GM19324 (cell line): ENCODE measurements at regions not wholly inside any gene's neighbourhood (a gene's known extent, or its start where the extent isn't known, plus 50 kb on each side); places are given as distances from the start of the nearest gene placed in this dataset.
"Not testable (repeated sequence)": the region's sequence is repeated elsewhere in the genome, so short reads cannot be mapped to it uniquely, and the experiment has no call there.

Experiments used
- ATAC-seq: cut with Tn5 transposase; IDR thresholded peaks from one replicate; pipeline ENCODE4 v1.9.1; 2021; ENCODE audit warnings: mild to moderate bottlenecking, moderate library complexity; ENCODE audit not compliant: unreplicated experiment, low FRiP score

DNA sequence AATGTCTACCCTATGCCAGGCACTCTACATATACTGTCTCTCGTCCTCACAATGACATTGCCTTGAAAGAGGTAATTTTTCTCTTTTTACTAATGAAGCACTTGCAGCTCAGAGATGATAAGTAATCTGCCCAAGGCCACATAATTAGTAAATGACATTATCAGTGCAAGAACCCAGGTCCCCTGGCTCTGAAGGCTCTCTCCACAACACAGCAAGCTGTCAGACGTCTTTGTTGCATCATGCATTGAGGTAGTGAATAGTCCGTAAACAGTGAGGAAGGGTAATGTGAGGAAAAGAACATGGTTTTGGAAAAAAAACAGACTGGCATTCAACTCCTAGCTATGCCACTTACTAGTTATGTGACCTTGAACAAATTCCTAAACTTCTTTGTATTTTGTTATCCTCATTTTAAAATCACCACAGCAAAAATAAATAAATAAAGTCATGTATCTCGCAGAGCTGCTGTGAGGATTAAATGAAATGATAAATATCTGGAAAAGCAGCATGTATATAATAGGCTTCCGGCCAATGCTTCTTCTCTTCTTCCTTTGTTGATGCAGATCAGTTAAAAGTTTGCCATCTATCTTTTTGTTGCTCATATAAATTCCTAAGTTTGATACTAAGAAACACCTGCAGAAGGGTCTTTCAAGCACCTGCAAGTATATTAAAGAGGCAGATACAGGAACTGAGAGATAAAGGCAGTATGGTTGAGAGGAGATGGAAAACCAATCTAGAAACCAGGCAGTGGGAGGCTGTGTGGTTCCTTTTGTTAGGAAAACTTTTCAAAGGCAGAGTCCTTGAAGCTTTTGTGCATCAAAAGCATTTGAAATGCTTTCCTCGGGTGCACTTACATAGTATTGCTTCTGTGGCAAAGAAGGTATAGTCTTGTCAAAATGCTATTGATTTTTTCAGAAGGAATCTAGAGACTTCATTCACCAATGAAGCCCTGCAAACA, 82.8 kb downstream of the BTG1 start:
- no peak for ATAC-seq

DNA sequence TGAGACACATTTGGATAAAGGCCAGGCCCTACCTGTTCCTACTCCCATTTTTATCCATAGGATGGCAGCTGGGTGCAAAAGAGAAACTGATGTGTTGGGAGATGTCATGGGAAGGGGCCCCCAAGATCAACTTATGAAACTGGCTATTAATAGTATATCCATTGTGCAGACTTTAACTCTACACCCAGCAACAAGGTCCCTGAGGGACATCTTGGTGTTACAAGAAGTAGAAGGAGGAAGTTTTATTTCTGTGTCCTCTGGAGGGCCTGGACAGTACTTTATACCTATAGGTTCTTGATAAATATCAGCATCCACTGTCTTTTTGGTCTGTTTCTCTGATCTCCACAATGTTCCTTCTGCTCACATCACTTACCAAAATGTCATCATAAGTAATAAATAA, 84.6 kb downstream of the BTG1 start:
- no peak for ATAC-seq

DNA sequence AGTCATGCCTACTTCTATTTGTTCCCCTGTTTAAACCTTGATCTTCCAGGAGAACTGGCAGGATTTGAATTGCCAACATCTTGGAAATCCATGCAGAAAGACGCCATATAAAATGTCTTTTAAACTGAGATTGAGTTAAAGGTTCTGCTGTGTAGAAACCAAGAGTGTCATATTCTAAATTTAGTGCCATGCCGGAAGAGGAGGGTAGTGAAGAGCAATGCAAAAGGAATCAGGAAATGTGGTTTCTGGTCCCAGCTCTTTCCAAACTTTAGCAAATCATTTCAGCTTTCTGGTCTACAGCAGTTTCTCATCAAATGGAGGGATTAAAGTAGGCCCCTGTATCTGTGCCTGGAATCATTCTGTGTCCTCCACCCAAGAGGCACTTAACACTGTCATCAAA, 85.7 kb downstream of the BTG1 start:
- no peak for ATAC-seq

DNA sequence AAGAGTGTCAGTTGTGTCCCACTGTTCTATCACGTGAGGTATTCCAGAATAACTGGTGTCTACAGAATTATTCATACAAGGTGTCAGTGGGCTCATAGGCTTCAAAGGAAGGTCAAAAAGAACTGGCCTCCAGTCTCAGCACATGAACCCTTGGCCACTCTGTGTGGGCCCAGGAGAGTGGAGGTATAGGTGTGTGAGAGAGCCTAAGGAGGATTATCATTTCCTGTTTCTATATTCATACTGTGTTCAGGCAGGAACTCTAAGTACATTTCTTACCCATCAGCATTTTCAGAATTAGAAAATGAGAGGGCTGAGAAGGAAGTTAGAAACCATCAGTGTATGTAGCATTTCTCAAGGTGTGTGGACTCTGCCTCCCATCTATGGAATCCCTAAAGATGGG, 87.0 kb downstream of the BTG1 start:
- no peak for ATAC-seq

DNA sequence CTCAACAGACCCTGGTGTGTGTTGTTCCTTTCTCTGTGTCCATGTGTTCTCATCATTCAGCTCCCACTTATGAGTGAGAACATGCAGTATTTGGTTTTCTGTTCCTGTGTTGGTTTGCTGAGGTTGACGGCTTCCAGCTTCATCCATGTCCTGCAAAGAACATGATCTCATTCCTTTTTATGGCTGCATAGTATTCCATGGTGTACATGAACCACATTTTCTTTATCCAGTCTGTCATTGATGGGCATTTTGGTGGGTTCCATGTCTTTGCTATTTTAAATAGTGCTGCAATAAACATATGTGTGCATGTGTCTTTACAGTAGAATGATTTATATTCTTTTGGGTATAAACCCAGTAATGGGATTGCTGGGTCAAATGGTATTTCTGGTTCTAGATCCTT, 88.9 kb downstream of the BTG1 start:
- not testable (repeated sequence) for ATAC-seq

DNA sequence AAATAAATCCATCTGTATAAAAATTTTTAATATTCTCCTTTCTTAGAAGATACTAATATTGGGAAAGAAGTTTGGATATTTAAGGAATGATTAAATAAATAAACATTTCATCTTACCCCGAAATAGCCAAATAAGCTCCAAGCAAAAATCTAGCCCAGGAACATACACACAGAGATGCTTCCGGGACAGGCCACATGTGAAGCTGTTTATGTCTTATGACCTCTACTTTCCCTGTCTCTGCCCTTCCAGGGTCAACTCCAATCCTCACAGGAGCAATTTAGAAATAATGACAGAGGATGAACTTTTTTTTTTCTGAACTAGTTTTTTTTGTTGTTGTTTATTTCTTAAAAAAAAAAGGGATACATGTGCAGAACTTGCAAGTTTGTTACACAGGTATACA, 89.4 kb downstream of the BTG1 start:
- ATAC-seq: no peak

DNA sequence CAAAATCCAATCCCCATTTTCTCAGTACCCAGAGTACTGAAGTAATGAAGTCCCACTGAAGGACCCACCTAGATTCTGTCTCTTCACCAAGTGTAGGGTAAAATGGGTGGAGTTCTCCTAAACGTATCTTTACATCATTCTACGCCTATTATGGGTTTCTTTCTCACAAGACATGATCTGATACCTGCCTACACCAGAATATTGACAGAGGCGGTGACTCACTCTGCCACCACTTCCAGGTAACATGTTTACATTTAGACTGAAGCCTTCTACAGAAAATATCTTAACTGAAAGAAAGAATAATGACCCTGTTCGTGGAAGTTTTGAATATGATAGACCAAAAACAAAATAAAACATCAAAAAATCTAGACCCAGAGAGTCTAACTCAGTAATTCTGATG, 89.8 kb downstream of the BTG1 start:
- no peak for ATAC-seq

DNA sequence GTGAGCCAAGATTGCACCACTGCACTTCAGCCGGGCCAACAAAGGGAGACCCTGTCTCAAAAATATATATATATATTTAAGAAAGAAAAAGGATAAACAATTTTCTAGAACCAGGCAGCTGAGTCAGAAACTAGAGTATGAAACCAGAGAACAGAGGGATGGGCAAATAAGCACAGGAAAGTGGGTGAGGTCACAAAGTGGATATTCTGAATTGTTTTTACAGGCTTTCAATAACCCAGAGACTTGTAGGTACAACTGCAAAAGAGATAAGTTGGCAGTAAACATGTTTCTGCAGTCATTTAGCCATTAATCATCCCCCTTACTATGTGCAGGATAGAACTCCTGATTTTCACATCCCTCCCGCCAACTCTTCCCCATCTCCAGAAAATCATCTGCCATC, 94.2 kb downstream of the BTG1 start:
- no peak for ATAC-seq

DNA sequence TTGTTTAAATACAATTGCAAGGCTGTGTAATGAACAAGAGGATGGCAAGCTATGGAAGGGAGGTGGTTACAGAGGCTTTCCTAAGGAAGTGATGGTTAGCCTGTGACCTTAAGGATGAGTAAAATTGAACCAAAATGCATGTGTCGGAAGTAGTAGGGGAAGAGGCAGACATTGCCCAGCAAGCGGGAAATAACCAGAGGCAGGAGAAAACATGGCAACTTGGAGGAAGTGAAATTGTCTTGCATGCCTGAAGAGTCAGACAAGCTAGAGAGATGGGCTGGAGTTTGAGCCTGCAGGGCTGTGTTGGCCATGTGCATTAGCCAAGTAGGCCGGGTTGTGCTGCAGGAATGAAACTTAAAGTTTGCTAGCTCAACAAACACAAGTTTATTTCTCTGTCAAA, 96.2 kb downstream of the BTG1 start:
- peak; percentile 69 for ATAC-seq

DNA sequence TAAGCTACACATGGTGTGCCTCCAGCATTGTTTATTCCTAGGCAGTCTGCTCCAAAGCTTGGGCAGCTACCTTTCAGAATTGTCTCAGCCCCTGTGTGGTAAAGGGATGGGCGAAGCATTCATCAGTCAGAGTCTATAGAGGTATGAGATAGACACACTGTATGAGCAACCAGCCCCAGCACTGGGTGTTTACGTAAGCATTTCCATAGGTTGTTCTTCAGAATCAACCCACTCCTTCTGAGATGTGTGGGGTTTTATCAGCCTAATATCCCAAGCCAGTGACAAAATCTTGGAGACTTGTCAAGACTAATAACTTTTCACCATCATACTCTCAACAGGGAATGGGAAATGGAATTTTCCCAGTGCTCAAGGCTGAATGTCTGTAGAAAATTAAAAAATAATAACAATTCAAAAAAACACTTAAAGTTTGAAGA, 98.2 kb downstream of the BTG1 start:
- ATAC-seq: no peak

DNA sequence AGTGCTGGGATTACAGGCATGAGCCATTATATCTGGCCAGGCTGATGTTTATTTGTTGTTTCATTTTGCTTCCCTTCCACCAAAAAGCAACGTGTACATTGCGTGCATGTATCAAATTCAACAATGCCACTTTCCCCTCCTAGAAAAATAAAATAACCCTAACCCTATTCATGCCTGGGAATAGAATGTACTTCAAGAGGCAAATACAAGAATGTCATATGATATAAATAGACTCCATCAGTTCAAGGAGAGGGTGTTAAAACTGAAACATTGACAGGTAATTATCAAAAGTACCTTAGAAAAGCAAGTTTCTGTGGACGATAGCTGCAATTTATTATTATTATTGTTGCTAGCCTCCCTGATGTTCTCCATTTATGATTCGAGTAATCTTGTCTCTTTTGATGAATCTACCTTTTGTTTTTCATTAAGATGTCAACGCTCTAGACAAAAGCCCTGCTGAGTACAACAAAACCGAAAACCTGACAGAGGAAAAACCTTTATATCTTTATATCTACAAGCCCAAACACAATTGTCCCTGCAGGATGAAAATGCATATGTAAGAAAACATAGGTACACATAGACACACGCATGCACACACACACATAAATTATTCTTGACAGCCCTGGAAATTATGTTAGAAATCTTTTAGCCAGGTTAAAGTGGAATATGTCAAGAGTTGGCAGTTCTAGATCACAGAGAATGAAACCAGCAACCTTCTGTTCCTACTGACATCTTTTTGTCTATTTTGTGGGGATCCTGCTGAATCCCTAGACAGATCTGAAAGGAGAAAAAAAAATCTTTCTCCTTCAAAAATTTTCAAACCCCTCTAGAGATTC, 98.9 kb downstream of the BTG1 start:
- ATAC-seq: no peak

DNA sequence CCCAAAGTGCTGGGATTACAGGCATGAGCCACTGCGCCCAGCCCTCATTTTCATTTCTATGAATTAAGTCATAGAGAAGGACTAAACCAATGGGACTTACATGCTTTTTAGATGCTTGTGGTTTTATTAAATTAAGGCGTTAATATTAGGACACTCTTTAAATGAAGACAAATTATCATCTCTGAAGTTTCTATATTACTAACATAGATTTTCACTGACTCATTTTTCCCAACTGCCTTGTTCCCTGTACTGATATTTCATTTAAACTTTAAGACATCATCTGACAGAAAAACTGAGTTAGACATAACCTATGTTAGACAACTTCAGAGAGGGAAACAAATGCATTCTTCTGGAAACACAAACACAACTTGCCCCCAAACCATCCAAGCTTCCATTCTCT, 99.8 kb downstream of the BTG1 start:
- ATAC-seq: no peak

DNA sequence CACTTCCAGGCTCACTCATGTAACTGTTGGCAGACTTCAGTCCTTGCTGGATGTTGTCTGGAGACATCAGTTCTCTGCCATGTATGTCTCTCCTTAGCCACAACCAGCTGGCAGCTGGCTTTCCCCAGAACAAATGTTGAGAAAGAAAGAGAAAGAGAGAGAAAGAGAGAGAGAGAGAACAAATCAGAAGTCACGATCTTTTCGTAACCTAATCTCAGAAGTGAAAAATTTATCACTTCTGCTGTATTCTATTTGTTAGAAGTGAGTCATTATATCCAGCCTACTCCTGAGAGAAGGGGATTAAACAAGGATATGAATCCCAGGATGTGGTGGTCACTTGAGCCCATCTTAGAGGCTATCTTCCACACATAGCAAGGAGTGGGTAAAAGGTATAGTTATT, 101.2 kb downstream of the BTG1 start:
- ATAC-seq: no peak

DNA sequence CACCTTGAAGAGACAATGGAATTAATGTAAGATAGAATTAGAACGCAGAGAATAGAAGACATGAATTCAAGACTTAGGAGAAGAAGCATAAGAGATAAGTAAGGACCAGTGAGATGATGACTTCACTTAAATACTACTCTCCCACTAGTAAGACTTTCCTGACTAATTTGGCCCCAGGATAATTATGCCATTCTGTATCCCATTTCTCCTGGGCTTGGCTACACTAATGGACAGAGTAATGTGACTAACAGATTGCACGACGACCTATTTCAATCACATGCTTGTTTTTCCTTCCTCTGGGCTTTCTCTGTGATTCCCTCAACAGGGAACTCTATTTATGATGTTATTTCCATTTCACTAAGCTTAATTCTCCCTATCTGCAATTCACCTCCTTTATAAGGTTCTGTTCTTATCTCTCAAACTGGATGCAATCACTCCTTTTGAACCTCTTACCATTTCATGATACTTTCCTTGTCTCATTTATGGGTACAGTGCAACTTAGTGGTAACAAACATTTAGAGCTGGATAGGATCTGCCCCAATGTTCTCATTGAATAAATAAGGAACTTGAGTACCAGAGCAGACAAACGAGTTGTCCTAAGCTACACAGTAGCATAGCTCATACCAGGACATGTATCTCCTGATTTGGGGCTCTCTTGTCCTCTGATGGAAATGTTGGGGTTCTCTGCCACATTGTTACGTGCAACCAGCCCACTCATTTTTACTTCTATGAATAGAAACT, 102.7 kb downstream of the BTG1 start:
- ATAC-seq: no peak

DNA sequence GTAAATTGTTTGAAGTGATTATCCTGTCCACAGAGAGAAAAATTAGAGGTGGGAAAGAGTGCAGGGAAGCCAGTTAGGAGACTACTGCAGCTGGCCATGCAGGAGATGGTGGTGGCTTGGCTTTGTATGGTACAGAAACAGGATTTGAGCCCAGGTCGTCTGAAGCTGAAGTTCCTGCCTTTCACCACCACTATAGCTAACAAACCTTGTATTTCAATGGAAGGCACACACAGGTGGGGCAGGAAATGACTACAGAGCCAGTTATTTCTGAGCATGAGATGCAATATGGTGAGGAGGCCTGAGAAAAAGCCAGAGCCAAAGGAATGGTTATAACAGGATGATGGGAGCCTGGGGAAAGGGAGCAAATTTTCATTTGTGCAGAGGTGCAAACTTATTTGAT, 103.9 kb downstream of the BTG1 start:
- ATAC-seq: no peak

DNA sequence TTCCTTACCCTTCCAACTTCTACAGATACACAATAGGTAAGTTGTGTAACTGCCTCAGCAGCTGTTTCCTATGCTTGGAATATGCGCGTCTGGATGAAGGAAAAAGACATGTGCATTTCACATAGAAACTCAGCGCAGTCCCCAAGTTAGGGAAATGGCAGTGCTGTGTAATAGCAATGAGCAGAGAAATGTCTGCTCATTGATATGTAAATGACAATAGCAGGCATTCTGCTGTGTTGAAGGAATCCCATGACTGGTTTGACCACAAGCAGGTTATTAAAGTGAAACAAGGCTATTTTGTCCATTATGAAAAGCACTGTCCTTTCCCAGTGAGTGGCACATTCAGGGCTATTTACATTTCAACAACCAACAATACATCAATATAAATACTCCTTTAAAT, 106.6 kb downstream of the BTG1 start:
- ATAC-seq: no peak

DNA sequence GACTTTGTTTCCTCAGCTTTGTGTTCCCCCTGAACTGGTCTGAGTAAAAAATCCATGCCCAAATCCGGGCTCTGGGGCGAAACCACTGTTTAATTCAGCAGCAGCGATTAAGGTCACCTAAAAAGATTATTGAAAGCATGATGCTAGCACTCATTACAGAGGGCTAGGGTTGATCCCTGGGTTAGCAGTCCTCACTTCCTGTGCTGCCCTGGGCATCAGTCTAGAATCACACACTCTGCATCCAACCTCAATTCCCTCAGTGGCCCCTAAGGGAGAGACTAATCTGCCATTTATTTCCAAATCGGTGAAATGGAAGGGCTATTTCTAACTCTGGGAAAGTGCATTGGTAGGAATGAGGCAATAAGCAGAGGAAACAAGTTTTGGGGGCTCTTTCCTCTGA, 107.2 kb downstream of the BTG1 start:
- no peak for ATAC-seq

DNA sequence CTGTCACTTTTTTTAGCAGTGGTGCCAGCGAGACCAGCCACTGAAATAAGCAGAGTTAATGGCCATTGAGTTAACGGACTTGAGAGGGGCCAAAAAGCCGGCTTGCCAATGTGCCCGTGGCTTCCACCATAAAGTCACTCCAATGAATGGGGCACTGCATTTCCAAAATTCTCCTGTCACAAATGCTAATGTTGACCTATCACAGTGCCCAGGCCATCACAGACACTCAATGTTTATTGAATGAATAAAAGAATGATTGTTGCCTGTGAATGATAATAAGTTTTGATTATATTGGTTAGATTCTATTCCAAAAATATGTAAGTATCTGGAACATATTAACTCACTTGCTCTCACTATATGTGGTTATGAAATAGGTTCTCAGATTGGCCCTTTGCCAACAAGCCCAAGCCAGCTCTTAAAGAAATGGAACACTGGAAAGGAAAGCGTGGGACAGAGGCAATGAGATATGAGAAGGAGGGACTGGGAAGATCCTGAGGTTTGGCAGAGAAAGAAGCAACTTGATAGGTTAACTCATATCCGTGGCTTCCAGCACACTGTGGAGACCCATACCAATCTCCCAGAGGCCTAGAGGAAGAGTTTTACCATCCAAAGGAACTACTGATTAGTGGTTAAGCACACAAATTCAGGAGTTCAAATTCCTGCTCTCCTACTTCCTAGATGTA, 108.7 kb downstream of the BTG1 start:
- ATAC-seq: no peak

DNA sequence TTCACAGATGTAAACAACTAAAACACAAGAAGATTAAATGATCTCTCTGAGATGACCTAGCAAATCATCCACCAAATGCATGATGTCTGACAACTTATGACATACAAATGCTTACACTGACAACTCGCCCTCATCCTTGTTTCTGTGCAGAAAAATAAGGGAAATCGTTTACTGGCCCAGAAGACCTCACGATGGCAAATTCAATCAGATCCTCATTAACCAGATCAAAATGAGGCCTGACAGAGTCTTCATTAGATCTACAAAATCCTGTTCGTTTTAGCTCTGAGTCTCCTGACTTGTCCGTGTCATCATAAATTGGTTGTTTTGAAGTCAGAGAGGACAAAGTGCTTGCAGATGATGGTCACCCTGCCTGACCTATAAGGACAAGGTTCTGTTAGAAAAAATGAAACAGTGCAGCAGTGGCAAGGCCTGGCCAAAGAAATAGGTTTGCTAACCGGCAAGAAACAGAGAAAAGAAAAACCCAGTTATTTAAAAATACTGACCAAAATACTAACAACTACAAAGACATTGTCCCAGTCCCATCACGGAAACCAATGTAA, 109.5 kb downstream of the BTG1 start:
- no peak for ATAC-seq

DNA sequence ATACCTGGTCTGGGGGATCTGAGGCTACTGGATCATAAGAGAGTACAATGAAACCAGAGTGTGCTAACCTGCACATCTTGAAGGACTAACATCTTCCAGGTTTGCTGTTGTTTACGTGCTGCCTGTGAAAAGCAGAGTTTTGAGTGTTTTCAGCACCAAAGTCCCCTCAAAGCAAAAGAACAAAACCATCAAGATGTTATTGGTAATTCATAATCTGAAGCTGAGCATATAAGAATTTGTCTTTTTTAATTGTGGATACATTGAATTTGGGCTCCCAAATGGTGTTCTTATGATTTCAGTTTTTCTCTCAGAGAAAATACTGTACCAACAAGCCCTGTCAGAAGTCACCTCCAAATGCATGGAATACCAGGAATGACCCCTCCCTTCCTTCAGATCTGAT, 110.2 kb downstream of the BTG1 start:
- no peak for ATAC-seq
